ENCODE measurements at regions not wholly inside any gene's neighbourhood (a gene's known extent, or its start where the extent isn't known, plus 50 kb on each side); places are given as distances from the start of the nearest gene placed in this dataset.

DNA sequence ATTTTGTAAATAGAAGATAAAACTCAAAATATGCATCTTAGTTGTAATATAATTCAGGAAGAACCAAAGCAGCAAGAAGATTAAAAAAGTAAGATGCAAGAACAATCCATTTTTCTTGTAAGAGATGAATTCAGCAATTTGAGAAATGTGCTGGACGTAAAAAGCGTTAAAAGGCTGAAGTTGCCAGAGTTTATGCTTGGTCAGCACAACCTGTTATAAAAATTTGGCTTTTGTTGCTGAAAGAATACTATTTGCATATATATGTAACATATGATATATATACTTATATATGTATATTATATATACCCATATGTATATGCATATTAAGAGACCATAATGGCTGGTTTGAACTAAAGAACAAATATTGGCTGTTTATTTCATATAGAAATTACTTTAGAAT lies 449.6 kb upstream of the FAM241A start:
- Histone ChIP-seq H3K9me3 (ENCODE audit: control insufficient read depth, insufficient read depth, low read depth, low read length) (no peaks in the 10 kb centered on the region), H3K4me3 (ENCODE audit: low read depth in 2 of 2, low read length in 2 of 2) (no peak overlapping the region), H3K36me3 (ENCODE audit: control insufficient read depth, insufficient read depth, low read length) (no peaks in the 10 kb centered on the region), H3K4me1 (ENCODE audit: control insufficient read depth, insufficient read depth, low read length) (no peaks in the 10 kb centered on the region), H3K27me3 (ENCODE audit: control insufficient read depth, insufficient read depth, low read length) (no peaks in the 10 kb centered on the region), H3K27ac (ENCODE audit: low read length) (no peak overlapping the region)
- ATAC-seq: no peak
- ChIA-PET CTCF (no interaction called here), POLR2A (no interaction called here)
- no peak for TF ChIP-seq CTCF (IDR thresholded peaks at IDR 0.05)
- intact Hi-C loops (cut with micrococcal nuclease; ENCODE audit: unreplicated experiment) (no loop called here), in situ Hi-C loops (cut with HindIII; ENCODE audit: low pct_unique_long_range_greater_than_20kb, low sequenced_read_pairs) (no loop called here)
- no TSS peak for BruUV-seq (replicated peaks)
- DNase-seq (ENCODE audit: low read depth, low spot score): no peak

- POLR2A ChIA-PET: no interaction called here
- in situ Hi-C loops (cut with HindIII; ENCODE audit: low pct_unique_long_range_greater_than_20kb, low sequenced_read_pairs) (no loop called here), intact Hi-C loops (cut with micrococcal nuclease; ENCODE audit: unreplicated experiment) (no loop called here)
- Histone ChIP-seq H3K27ac (ENCODE audit: low read length) (no peak overlapping the region), H3K4me1 (ENCODE audit: control insufficient read depth, insufficient read depth, low read length) (no peaks in the 10 kb centered on the region), H3K27me3 (ENCODE audit: control insufficient read depth, insufficient read depth, low read length) (no peaks in the 10 kb centered on the region), H3K9me3 (ENCODE audit: control insufficient read depth, insufficient read depth, low read depth, low read length) (no peaks in the 10 kb centered on the region), H3K4me3 (ENCODE audit: low read depth in 2 of 2, low read length in 2 of 2) (no peak overlapping the region), H3K36me3 (ENCODE audit: control insufficient read depth, insufficient read depth, low read length) (no peaks in the 10 kb centered on the region)
- no peak for ATAC-seq
- TF ChIP-seq SIN3A (IDR thresholded peaks at IDR 0.05; ENCODE audit: borderline replicate concordance, insufficient read depth, low read depth, low read length) (no peak), POLR2AphosphoS5 (IDR thresholded peaks at IDR 0.05; ENCODE audit: low read depth, low read length) (no peak), CTCF (IDR thresholded peaks at IDR 0.05) (no peak), TCF7L2 (IDR thresholded peaks at IDR 0.05; ENCODE audit: low read depth, low read length) (no peak)
- TF ChIP-seq, protein P1, sequence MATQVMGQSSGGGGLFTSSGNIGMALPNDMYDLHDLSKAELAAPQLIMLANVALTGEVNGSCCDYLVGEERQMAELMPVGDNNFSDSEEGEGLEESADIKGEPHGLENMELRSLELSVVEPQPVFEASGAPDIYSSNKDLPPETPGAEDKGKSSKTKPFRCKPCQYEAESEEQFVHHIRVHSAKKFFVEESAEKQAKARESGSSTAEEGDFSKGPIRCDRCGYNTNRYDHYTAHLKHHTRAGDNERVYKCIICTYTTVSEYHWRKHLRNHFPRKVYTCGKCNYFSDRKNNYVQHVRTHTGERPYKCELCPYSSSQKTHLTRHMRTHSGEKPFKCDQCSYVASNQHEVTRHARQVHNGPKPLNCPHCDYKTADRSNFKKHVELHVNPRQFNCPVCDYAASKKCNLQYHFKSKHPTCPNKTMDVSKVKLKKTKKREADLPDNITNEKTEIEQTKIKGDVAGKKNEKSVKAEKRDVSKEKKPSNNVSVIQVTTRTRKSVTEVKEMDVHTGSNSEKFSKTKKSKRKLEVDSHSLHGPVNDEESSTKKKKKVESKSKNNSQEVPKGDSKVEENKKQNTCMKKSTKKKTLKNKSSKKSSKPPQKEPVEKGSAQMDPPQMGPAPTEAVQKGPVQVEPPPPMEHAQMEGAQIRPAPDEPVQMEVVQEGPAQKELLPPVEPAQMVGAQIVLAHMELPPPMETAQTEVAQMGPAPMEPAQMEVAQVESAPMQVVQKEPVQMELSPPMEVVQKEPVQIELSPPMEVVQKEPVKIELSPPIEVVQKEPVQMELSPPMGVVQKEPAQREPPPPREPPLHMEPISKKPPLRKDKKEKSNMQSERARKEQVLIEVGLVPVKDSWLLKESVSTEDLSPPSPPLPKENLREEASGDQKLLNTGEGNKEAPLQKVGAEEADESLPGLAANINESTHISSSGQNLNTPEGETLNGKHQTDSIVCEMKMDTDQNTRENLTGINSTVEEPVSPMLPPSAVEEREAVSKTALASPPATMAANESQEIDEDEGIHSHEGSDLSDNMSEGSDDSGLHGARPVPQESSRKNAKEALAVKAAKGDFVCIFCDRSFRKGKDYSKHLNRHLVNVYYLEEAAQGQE (IDR thresholded peaks at IDR 0.05; ENCODE audit: insufficient read depth in 1 of 2, low read depth in 2 of 2, low read length in 1 of 2): no peak
- BruUV-seq (replicated peaks): no TSS peak
- no peak for DNase-seq (ENCODE audit: low read depth, low spot score)
- CTCF ChIA-PET: no interaction called here
Measured at GRCh38 chr4:111696505-111696904, 448.7 kb upstream of the FAM241A start.
